ENCODE measurements at regions not wholly inside any gene's neighbourhood (a gene's known extent, or its start where the extent isn't known, plus 50 kb on each side); places are given as distances from the start of the nearest gene placed in this dataset.

DNA sequence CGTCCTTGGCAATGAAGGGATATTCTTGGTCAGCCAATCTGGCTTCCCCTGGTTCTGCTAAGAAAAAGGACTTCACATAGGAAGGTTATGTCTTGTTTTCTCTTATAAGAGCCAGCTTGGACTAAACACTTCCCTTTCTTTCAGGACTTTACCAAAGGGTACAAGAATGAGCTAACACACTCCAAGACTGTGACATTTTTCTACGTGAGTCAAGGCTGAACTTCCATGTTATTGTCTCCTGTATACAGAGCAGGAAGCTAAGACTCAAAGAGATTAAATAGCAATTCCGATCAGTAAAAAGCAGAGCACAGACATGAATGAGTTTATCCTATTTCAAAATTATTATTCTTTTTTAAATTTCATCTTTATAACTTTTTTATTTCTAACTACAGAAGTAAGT lies 63.3 kb upstream of the STT3B start:
- Mint-ChIP-seq H3K27me3 (ENCODE audit: insufficient read depth, low read depth, poor library complexity) (no peaks in the 10 kb centered on the region), H3K4me3 (no peak overlapping the region), H3K9me3 (no peaks in the 10 kb centered on the region; the same call in 2 of the 3 replicates), H3K36me3 (ENCODE audit: low read depth) (no peaks in the 10 kb centered on the region), H3K4me1 (peaks cover 22% of the 10 kb centered on the region), H3K27ac (no peak overlapping the region)
- H3K36me3 ChIP-seq (ENCODE audit: insufficient read depth) = no peaks in the 10 kb centered on the region
- H3K4me3 ChIP-seq = no peak overlapping the region
- no peak overlapping the region for H3K27ac ChIP-seq (ENCODE audit: low read depth)
- H4K20me1 ChIP-seq (replicated peaks; ENCODE audit: insufficient read depth) = no peaks in the 10 kb centered on the region
- peaks cover 18% of the 10 kb centered on the region for H3K4me1 ChIP-seq (ENCODE audit: insufficient read depth)
- no peaks in the 10 kb centered on the region for H3K9me2 ChIP-seq (ENCODE audit: insufficient read depth)
- DNase-seq (ENCODE audit: low spot score) = no peak
- no peaks in the 10 kb centered on the region for H3F3A ChIP-seq (replicated peaks; ENCODE audit: low read depth)
- H2AFZ ChIP-seq = no peak overlapping the region
- no peak overlapping the region for H3K4me2 ChIP-seq
- TF ChIP-seq POLR2AphosphoS5 (IDR thresholded peaks at IDR 0.05; ENCODE audit: low read depth) (no peak), STAT1 (IDR thresholded peaks at IDR 0.05; ENCODE audit: unreplicated experiment) (no peak), CREB1 (CRISPR knock-in tag; IDR thresholded peaks at IDR 0.05; ENCODE audit: low read depth) (no peak), ZNF331 (CRISPR knock-in tag; IDR thresholded peaks at IDR 0.05; ENCODE audit: low read depth) (no peak), ZNF114 (CRISPR knock-in tag; IDR thresholded peaks at IDR 0.05) (no peak)
- TF ChIP-seq, protein P1, sequence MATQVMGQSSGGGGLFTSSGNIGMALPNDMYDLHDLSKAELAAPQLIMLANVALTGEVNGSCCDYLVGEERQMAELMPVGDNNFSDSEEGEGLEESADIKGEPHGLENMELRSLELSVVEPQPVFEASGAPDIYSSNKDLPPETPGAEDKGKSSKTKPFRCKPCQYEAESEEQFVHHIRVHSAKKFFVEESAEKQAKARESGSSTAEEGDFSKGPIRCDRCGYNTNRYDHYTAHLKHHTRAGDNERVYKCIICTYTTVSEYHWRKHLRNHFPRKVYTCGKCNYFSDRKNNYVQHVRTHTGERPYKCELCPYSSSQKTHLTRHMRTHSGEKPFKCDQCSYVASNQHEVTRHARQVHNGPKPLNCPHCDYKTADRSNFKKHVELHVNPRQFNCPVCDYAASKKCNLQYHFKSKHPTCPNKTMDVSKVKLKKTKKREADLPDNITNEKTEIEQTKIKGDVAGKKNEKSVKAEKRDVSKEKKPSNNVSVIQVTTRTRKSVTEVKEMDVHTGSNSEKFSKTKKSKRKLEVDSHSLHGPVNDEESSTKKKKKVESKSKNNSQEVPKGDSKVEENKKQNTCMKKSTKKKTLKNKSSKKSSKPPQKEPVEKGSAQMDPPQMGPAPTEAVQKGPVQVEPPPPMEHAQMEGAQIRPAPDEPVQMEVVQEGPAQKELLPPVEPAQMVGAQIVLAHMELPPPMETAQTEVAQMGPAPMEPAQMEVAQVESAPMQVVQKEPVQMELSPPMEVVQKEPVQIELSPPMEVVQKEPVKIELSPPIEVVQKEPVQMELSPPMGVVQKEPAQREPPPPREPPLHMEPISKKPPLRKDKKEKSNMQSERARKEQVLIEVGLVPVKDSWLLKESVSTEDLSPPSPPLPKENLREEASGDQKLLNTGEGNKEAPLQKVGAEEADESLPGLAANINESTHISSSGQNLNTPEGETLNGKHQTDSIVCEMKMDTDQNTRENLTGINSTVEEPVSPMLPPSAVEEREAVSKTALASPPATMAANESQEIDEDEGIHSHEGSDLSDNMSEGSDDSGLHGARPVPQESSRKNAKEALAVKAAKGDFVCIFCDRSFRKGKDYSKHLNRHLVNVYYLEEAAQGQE (IDR thresholded peaks at IDR 0.05; ENCODE audit: unreplicated experiment) = no peak
- TF ChIP-seq, protein P2, sequence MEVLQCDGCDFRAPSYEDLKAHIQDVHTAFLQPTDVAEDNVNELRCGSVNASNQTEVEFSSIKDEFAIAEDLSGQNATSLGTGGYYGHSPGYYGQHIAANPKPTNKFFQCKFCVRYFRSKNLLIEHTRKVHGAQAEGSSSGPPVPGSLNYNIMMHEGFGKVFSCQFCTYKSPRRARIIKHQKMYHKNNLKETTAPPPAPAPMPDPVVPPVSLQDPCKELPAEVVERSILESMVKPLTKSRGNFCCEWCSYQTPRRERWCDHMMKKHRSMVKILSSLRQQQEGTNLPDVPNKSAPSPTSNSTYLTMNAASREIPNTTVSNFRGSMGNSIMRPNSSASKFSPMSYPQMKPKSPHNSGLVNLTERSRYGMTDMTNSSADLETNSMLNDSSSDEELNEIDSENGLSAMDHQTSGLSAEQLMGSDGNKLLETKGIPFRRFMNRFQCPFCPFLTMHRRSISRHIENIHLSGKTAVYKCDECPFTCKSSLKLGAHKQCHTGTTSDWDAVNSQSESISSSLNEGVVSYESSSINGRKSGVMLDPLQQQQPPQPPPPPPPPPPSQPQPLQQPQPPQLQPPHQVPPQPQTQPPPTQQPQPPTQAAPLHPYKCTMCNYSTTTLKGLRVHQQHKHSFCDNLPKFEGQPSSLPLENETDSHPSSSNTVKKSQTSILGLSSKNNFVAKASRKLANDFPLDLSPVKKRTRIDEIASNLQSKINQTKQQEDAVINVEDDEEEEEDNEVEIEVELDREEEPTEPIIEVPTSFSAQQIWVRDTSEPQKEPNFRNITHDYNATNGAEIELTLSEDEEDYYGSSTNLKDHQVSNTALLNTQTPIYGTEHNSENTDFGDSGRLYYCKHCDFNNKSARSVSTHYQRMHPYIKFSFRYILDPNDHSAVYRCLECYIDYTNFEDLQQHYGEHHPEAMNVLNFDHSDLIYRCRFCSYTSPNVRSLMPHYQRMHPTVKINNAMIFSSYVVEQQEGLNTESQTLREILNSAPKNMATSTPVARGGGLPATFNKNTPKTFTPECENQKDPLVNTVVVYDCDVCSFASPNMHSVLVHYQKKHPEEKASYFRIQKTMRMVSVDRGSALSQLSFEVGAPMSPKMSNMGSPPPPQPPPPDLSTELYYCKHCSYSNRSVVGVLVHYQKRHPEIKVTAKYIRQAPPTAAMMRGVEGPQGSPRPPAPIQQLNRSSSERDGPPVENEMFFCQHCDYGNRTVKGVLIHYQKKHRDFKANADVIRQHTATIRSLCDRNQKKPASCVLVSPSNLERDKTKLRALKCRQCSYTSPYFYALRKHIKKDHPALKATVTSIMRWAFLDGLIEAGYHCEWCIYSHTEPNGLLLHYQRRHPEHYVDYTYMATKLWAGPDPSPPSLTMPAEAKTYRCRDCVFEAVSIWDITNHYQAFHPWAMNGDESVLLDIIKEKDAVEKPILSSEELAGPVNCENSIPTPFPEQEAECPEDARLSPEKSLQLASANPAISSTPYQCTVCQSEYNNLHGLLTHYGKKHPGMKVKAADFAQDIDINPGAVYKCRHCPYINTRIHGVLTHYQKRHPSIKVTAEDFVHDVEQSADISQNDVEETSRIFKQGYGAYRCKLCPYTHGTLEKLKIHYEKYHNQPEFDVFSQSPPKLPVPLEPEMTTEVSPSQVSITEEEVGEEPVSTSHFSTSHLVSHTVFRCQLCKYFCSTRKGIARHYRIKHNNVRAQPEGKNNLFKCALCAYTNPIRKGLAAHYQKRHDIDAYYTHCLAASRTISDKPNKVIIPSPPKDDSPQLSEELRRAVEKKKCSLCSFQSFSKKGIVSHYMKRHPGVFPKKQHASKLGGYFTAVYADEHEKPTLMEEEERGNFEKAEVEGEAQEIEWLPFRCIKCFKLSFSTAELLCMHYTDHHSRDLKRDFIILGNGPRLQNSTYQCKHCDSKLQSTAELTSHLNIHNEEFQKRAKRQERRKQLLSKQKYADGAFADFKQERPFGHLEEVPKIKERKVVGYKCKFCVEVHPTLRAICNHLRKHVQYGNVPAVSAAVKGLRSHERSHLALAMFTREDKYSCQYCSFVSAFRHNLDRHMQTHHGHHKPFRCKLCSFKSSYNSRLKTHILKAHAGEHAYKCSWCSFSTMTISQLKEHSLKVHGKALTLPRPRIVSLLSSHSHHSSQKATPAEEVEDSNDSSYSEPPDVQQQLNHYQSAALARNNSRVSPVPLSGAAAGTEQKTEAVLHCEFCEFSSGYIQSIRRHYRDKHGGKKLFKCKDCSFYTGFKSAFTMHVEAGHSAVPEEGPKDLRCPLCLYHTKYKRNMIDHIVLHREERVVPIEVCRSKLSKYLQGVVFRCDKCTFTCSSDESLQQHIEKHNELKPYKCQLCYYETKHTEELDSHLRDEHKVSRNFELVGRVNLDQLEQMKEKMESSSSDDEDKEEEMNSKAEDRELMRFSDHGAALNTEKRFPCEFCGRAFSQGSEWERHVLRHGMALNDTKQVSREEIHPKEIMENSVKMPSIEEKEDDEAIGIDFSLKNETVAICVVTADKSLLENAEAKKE (CRISPR knock-in tag; IDR thresholded peaks at IDR 0.05) = no peak
- TF ChIP-seq, protein P3, sequence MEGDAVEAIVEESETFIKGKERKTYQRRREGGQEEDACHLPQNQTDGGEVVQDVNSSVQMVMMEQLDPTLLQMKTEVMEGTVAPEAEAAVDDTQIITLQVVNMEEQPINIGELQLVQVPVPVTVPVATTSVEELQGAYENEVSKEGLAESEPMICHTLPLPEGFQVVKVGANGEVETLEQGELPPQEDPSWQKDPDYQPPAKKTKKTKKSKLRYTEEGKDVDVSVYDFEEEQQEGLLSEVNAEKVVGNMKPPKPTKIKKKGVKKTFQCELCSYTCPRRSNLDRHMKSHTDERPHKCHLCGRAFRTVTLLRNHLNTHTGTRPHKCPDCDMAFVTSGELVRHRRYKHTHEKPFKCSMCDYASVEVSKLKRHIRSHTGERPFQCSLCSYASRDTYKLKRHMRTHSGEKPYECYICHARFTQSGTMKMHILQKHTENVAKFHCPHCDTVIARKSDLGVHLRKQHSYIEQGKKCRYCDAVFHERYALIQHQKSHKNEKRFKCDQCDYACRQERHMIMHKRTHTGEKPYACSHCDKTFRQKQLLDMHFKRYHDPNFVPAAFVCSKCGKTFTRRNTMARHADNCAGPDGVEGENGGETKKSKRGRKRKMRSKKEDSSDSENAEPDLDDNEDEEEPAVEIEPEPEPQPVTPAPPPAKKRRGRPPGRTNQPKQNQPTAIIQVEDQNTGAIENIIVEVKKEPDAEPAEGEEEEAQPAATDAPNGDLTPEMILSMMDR (conservative IDR thresholded peaks at IDR 0.05; ENCODE audit: low read depth in 2 of 2) = no peak
- H3K79me2 ChIP-seq (replicated peaks; ENCODE audit: insufficient read depth) = no peaks in the 10 kb centered on the region
- H3K27me3 ChIP-seq (ENCODE audit: insufficient read depth) = no peaks in the 10 kb centered on the region
- no peak for ATAC-seq
